ENCODE measurements at regions not wholly inside any gene's neighbourhood (a gene's known extent, or its start where the extent isn't known, plus 50 kb on each side); places are given as distances from the start of the nearest gene placed in this dataset.

- no peak for TF ChIP-seq CTCF (IDR thresholded peaks at IDR 0.05; ENCODE audit: control extremely low read depth in 1 of 3, insufficient read depth in 1 of 3, low read depth in 1 of 3, low read length in 3 of 3)
- no peak for TF ChIP-seq EZH2 (IDR thresholded peaks at IDR 0.05; ENCODE audit: low read depth, low read length, severe bottlenecking)
- no peak for TF ChIP-seq POLR2AphosphoS5 (IDR thresholded peaks at IDR 0.05; ENCODE audit: low read depth, low read length)
- TF ChIP-seq EP300 (IDR thresholded peaks at IDR 0.05; ENCODE audit: borderline replicate concordance in 1 of 2, low read depth in 2 of 2, low read length in 2 of 2): no peak
- no peak for TF ChIP-seq SIN3A (conservative IDR thresholded peaks at IDR 0.05 in 1 of 2, IDR thresholded peaks at IDR 0.05 in 1 of 2; ENCODE audit: low read depth in 1 of 2, low read length in 2 of 2)
- no peak for TF ChIP-seq PHF8 (conservative IDR thresholded peaks at IDR 0.05; ENCODE audit: low read depth, low read length)
- TF ChIP-seq JUND (IDR thresholded peaks at IDR 0.05; ENCODE audit: low read length): no peak
- no peak for TF ChIP-seq SP4 (IDR thresholded peaks at IDR 0.05; ENCODE audit: low read length)
- no peak for TF ChIP-seq SP1 (IDR thresholded peaks at IDR 0.05; ENCODE audit: low read depth, low read length)
- TF ChIP-seq CHD7 (IDR thresholded peaks at IDR 0.05; ENCODE audit: insufficient replicate concordance, low read length): no peak
- TF ChIP-seq YY1 (IDR thresholded peaks at IDR 0.05; ENCODE audit: low read depth, low read length): no peak
These were observed 368.0 kb upstream of the FAM98A start for GRCh38 chr2:33967103-33967502.

Measured in H1 (cell line).